Caco-2 (cell line): ENCODE measurements at regions not wholly inside any gene's neighbourhood (a gene's known extent, or its start where the extent isn't known, plus 50 kb on each side); places are given as distances from the start of the nearest gene placed in this dataset.

Experiments
- BruUV-seq: library from RNA; stranded (reverse); fragments of 400-500 nt; replicated peaks from 2 replicates; lab custom pipeline; 2021; lab: Mats Ljungman, UMichigan
- CTCF ChIA-PET: fragments of 300-600 bp; sonication (Branson Sonifier 250); formaldehyde crosslinking; loops from one replicate; lab custom pipeline; 2022; ENCODE audit warnings: antibody characterized with exemption; lab: Charles Lee
- POLR2A ChIA-PET: fragments of 300-600 bp; sonication (Branson Sonifier 250); formaldehyde crosslinking; loops from one replicate; lab custom pipeline; 2022; ENCODE audit warnings: antibody characterized with exemption; lab: Charles Lee
- DNase-seq, 2 experiments: peaks; one replicate each; pipeline versions ENCODE4 v3.0.0 to v3.0.0-alpha.2; 2020 to 2022
- H3K27me3 ChIP-seq: replicated peaks from 2 replicates; pipeline ENCODE4 v1.6.0; 2011; ENCODE audit warnings: low read length; ENCODE audit not compliant: control insufficient read depth, insufficient read depth
- H3K36me3 ChIP-seq: 2 replicates; pipeline ENCODE4 v1.5.1; 2011; ENCODE audit warnings: low read length; ENCODE audit not compliant: control insufficient read depth, insufficient read depth
- H3K4me1 ChIP-seq: fragments of 250-450 bp; sonication (Bioruptor Pico); 2 replicates; pipeline ENCODE4 v1.5.1; 2020; ENCODE audit warnings: mild to moderate bottlenecking
- H3K4me3 ChIP-seq: 2 replicates; pipeline ENCODE4 v1.5.1; 2011; ENCODE audit warnings: low read depth, mild to moderate bottlenecking, control low read depth, low read length
- H3K9me3 ChIP-seq: fragments of 250-450 bp; sonication (Bioruptor Pico); 2 replicates; pipeline ENCODE4 v1.5.1; 2020; ENCODE audit warnings: mild to moderate bottlenecking, moderate library complexity
- H3K27ac Mint-ChIP-seq: one replicate; pipeline ENCODE4 v1.8.0; 2022; ENCODE audit warnings: mixed read lengths; ENCODE audit not compliant: unreplicated experiment
- H3K27me3 Mint-ChIP-seq: one replicate; pipeline ENCODE4 v1.8.0; 2022; ENCODE audit warnings: mixed read lengths; ENCODE audit not compliant: insufficient read depth, unreplicated experiment
- H3K36me3 Mint-ChIP-seq: one replicate; pipeline ENCODE4 v1.8.0; 2022; ENCODE audit warnings: mild to moderate bottlenecking, mixed read lengths; ENCODE audit not compliant: insufficient read depth, unreplicated experiment
- H3K4me1 Mint-ChIP-seq: one replicate; pipeline ENCODE4 v1.8.0; 2022; ENCODE audit warnings: low read depth, mixed read lengths; ENCODE audit not compliant: unreplicated experiment
- H3K4me3 Mint-ChIP-seq: one replicate; pipeline ENCODE4 v1.8.0; 2022; ENCODE audit warnings: mild to moderate bottlenecking, moderate library complexity, mixed read lengths; ENCODE audit not compliant: unreplicated experiment
- H3K9me3 Mint-ChIP-seq: one replicate; pipeline ENCODE4 v1.8.0; 2022; ENCODE audit warnings: mixed read lengths; ENCODE audit not compliant: unreplicated experiment
- intact Hi-C: fragments of 100-400 bp; cut with micrococcal nuclease; formaldehyde crosslinking; loops from one replicate; pipeline ENCODE4 v1.10.0; 2022; ENCODE audit not compliant: unreplicated experiment
- TF ChIP-seq, protein P1 (sequence below), 2 experiments: fragments of 200-600 bp in 1 of 2; IDR thresholded peaks; 1 replicate in 1 of 2; 2 replicates in 1 of 2; pipeline versions ENCODE4 v1.5.1 to v1.8.0; 2011 to 2022; ENCODE audit warnings: antibody characterized with exemption in 1 of 2, control low read depth in 1 of 2, inconsistent platforms in 1 of 2, low read depth in 1 of 2, low read length in 1 of 2, mild to moderate bottlenecking in 1 of 2, moderate library complexity in 1 of 2; ENCODE audit not compliant: insufficient read depth in 1 of 2, severe bottlenecking in 1 of 2, unreplicated experiment in 1 of 2

DNA sequence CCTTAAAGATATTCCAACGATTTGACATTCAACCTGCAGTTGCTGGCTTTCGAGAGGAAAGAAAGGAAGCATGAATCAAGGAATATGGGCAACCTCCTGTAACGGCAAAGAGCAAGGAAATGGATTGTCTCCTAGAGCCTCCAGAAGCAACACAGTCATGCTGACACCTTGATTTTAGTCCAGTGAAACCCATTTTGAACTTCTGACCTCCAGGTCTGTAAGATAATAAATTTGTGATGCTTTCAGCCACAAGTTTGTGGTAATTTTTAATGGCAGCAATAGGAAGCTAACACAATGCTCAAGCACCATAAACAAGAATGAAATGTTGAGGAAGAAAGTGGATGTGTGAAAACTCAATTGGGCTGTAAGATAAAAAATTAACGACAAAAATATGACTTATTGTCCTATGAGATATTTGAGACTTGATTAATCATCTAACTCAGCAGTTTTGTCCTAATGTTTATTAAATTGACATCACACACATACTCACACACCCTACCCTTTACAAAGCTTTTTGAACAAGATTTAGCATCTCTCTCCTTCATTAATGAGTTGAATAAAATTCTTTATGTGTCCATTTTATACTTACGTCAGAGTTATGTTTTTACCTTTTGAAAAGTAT, 857.2 kb upstream of the INTU start:
- POLR2A ChIA-PET, result no interaction called here
- Mint-ChIP-seq H3K4me3 (no peak overlapping the region), H3K27ac (no peak overlapping the region), H3K27me3 (peaks cover 3% of the 10 kb centered on the region), H3K36me3 (no peaks in the 10 kb centered on the region), H3K4me1 (peaks cover 6% of the 10 kb centered on the region), H3K9me3 (no peaks in the 10 kb centered on the region)
- no peaks in the 10 kb centered on the region for H3K27me3 ChIP-seq
- no peak overlapping the region for H3K4me3 ChIP-seq
- CTCF ChIA-PET, result no interaction called here
- BruUV-seq, result no TSS peak
- TF ChIP-seq, protein P1, sequence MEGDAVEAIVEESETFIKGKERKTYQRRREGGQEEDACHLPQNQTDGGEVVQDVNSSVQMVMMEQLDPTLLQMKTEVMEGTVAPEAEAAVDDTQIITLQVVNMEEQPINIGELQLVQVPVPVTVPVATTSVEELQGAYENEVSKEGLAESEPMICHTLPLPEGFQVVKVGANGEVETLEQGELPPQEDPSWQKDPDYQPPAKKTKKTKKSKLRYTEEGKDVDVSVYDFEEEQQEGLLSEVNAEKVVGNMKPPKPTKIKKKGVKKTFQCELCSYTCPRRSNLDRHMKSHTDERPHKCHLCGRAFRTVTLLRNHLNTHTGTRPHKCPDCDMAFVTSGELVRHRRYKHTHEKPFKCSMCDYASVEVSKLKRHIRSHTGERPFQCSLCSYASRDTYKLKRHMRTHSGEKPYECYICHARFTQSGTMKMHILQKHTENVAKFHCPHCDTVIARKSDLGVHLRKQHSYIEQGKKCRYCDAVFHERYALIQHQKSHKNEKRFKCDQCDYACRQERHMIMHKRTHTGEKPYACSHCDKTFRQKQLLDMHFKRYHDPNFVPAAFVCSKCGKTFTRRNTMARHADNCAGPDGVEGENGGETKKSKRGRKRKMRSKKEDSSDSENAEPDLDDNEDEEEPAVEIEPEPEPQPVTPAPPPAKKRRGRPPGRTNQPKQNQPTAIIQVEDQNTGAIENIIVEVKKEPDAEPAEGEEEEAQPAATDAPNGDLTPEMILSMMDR (IDR thresholded peaks at IDR 0.05; ENCODE audit: insufficient read depth in 1 of 2, low read depth in 1 of 2, low read length in 1 of 2, severe bottlenecking in 1 of 2, unreplicated experiment in 1 of 2), result no peak
- no peak for DNase-seq
- no peaks in the 10 kb centered on the region for H3K9me3 ChIP-seq
- no peaks in the 10 kb centered on the region for H3K4me1 ChIP-seq
- intact Hi-C loops, result no loop called here
- no peaks in the 10 kb centered on the region for H3K36me3 ChIP-seq

GRCh38 chr4:126776361-126776760, 856.4 kb upstream of the INTU start:
- no peak for DNase-seq

DNA sequence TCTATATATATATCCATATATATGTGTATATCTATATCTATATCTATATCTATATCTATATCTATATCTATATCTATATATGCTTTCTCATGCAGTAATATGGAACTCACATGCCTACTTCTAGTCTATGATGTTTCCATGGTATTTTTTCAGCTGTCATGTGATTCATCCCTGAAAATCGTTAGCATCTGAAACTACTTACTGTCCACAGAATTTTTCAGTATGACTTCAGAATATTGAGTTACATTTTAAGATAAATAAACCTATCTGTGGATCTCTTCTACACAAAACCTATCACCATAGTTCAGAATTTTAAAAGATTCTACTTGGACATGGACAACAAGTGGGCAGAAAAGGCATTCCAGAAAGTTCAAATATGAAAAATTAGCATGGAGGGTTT, 855.1 kb upstream of the INTU start:
- H3K27ac Mint-ChIP-seq, result no peak overlapping the region
- TF ChIP-seq, protein P1 (IDR thresholded peaks at IDR 0.05; ENCODE audit: insufficient read depth in 1 of 2, low read depth in 1 of 2, low read length in 1 of 2, severe bottlenecking in 1 of 2, unreplicated experiment in 1 of 2), result no peak
- H3K4me3 ChIP-seq, result no peak overlapping the region
- intact Hi-C loops, result no loop called here
- H3K27me3 ChIP-seq, result no peaks in the 10 kb centered on the region
- ChIA-PET CTCF (no interaction called here), POLR2A (no interaction called here)
- no peak for DNase-seq
- H3K36me3 ChIP-seq, result no peaks in the 10 kb centered on the region
- H3K36me3 Mint-ChIP-seq, result no peaks in the 10 kb centered on the region
- H3K9me3 Mint-ChIP-seq, result no peaks in the 10 kb centered on the region
- H3K27me3 Mint-ChIP-seq, result peaks cover 3% of the 10 kb centered on the region
- H3K4me3 Mint-ChIP-seq, result no peak overlapping the region
- peaks cover 6% of the 10 kb centered on the region for H3K4me1 Mint-ChIP-seq
- no peaks in the 10 kb centered on the region for H3K4me1 ChIP-seq
- no TSS peak for BruUV-seq
- no peaks in the 10 kb centered on the region for H3K9me3 ChIP-seq

More at GRCh38 chr4:126776361-126776760, 856.4 kb upstream of the INTU start:
- H3K9me3 Mint-ChIP-seq, result no peaks in the 10 kb centered on the region
- peaks cover 6% of the 10 kb centered on the region for H3K4me1 Mint-ChIP-seq
- BruUV-seq, result no TSS peak
- H3K27ac Mint-ChIP-seq, result no peak overlapping the region
- no peak overlapping the region for H3K4me3 ChIP-seq
- CTCF ChIA-PET, result no interaction called here
- no peaks in the 10 kb centered on the region for H3K4me1 ChIP-seq
- H3K27me3 ChIP-seq, result no peaks in the 10 kb centered on the region
- POLR2A ChIA-PET, result no interaction called here
- no peaks in the 10 kb centered on the region for H3K9me3 ChIP-seq
- H3K36me3 Mint-ChIP-seq, result no peaks in the 10 kb centered on the region
- no peak overlapping the region for H3K4me3 Mint-ChIP-seq
- H3K27me3 Mint-ChIP-seq, result peaks cover 3% of the 10 kb centered on the region
- no peaks in the 10 kb centered on the region for H3K36me3 ChIP-seq
- intact Hi-C loops, result no loop called here
- TF ChIP-seq, protein P1 (IDR thresholded peaks at IDR 0.05; ENCODE audit: insufficient read depth in 1 of 2, low read depth in 1 of 2, low read length in 1 of 2, severe bottlenecking in 1 of 2, unreplicated experiment in 1 of 2), result no peak
